Neural progenitor cell (in vitro differentiated cells): ENCODE measurements at regions not wholly inside any gene's neighbourhood (a gene's known extent, or its start where the extent isn't known, plus 50 kb on each side); places are given as distances from the start of the nearest gene placed in this dataset.

Experiments used
- DNase-seq: peaks from one replicate; pipeline ENCODE4 v3.0.0-alpha.2; 2016; ENCODE audit warnings: low spot score
- H2AFZ ChIP-seq: fragments of 200-600 bp; sonication (generic); replicated peaks from 2 replicates; pipeline ENCODE4 v1.6.1; 2016; ENCODE audit warnings: antibody characterized with exemption
- H3F3A ChIP-seq: fragments of 200-600 bp; sonication (generic); 2 replicates; pipeline ENCODE4 v1.6.1; 2016; ENCODE audit warnings: antibody characterized with exemption, low read depth
- H3K27ac ChIP-seq: fragments of 200-600 bp; sonication (generic); 2 replicates; pipeline ENCODE4 v1.5.1; 2016; ENCODE audit warnings: mild to moderate bottlenecking
- H3K27me3 ChIP-seq: fragments of 200-600 bp; sonication (generic); 2 replicates; pipeline ENCODE4 v1.6.1; 2016; ENCODE audit warnings: mild to moderate bottlenecking, moderate library complexity
- H3K36me3 ChIP-seq: fragments of 200-600 bp; sonication (generic); 2 replicates; pipeline ENCODE4 v1.5.1; 2016
- H3K4me1 ChIP-seq: fragments of 200-600 bp; sonication (generic); 2 replicates; pipeline ENCODE4 v1.6.1; 2016; ENCODE audit warnings: mixed run types
- H3K4me2 ChIP-seq: fragments of 200-600 bp; sonication (generic); 2 replicates; pipeline ENCODE4 v1.6.1; 2016
- H3K4me3 ChIP-seq: fragments of 200-600 bp; sonication (generic); 2 replicates; pipeline ENCODE4 v1.5.1; 2016
- H3K79me2 ChIP-seq: fragments of 200-600 bp; sonication (generic); 2 replicates; pipeline ENCODE4 v1.6.1; 2016; ENCODE audit warnings: low read depth
- H3K9ac ChIP-seq: fragments of 200-600 bp; sonication (generic); 2 replicates; pipeline ENCODE4 v1.6.1; 2016
- H3K9me3 ChIP-seq: fragments of 200-600 bp; sonication (generic); 2 replicates; pipeline ENCODE4 v1.5.1; 2016; ENCODE audit warnings: low read depth
- H4K20me1 ChIP-seq: fragments of 200-600 bp; sonication (generic); 2 replicates; pipeline ENCODE4 v1.6.1; 2016; ENCODE audit warnings: low read depth
- H3K27ac Mint-ChIP-seq: 3 replicates; pipeline ENCODE4 v1.8.0; 2021; ENCODE audit warnings: mixed read lengths
- H3K27me3 Mint-ChIP-seq: 2 replicates; pipeline ENCODE4 v1.8.0; 2022; ENCODE audit warnings: low read depth, mild to moderate bottlenecking, inconsistent platforms, moderate library complexity, mixed read lengths; ENCODE audit not compliant: insufficient read depth
- H3K36me3 Mint-ChIP-seq: 3 replicates; pipeline ENCODE4 v1.8.0; 2021; ENCODE audit warnings: mixed read lengths
- H3K4me1 Mint-ChIP-seq: 3 replicates; pipeline ENCODE4 v1.8.0; 2021; ENCODE audit warnings: mixed read lengths
- H3K4me3 Mint-ChIP-seq: 3 replicates; pipeline ENCODE4 v1.8.0; 2021; ENCODE audit warnings: mild to moderate bottlenecking, moderate library complexity, mixed read lengths
- H3K9me3 Mint-ChIP-seq: 3 replicates; pipeline ENCODE4 v1.8.0; 2020; ENCODE audit warnings: mixed read lengths
- CTCF ChIP-seq: fragments of 200-600 bp; sonication (generic); IDR thresholded peaks from 2 replicates; pipeline ENCODE4 v1.5.1; 2017; ENCODE audit warnings: antibody characterized with exemption, mild to moderate bottlenecking
- EZH2 ChIP-seq: fragments of 200-600 bp; sonication (generic); IDR thresholded peaks from 2 replicates; pipeline ENCODE4 v1.6.1; 2017; ENCODE audit warnings: antibody characterized with exemption, mild to moderate bottlenecking, moderate library complexity
- EZH2phosphoT487 ChIP-seq: fragments of 200-600 bp; sonication (generic); IDR thresholded peaks from 2 replicates; pipeline ENCODE4 v1.6.1; 2017; ENCODE audit warnings: antibody characterized with exemption

GRCh38 chr4:18578307-18578706 lies 556.8 kb upstream of the LCORL start:
- peak overlapping the region; percentile 54 for H3K4me2 ChIP-seq
- no peak overlapping the region for H3K4me3 ChIP-seq
- peaks cover 7% of the 10 kb centered on the region for H3F3A ChIP-seq
- H3K4me1 ChIP-seq = peaks cover 17% of the 10 kb centered on the region
- no peaks in the 10 kb centered on the region for H3K36me3 ChIP-seq
- H3K79me2 ChIP-seq = no peaks in the 10 kb centered on the region
- DNase-seq = no peak
- H3K27me3 Mint-ChIP-seq = no peaks in the 10 kb centered on the region
- H3K9ac ChIP-seq = no peak overlapping the region
- H3K4me1 Mint-ChIP-seq = peaks cover 15% of the 10 kb centered on the region
- no peaks in the 10 kb centered on the region for H3K9me3 Mint-ChIP-seq
- H3K27ac ChIP-seq = peak overlapping the region; percentile 46
- H3K9me3 ChIP-seq = no peaks in the 10 kb centered on the region
- H2AFZ ChIP-seq = peak overlapping the region; percentile 82
- H3K36me3 Mint-ChIP-seq = no peaks in the 10 kb centered on the region
- H3K27ac Mint-ChIP-seq = no peak overlapping the region
- H3K4me3 Mint-ChIP-seq = no peak overlapping the region
- TF ChIP-seq EZH2phosphoT487 = no peak
- no peak for TF ChIP-seq EZH2
- no peak for TF ChIP-seq CTCF
- no peaks in the 10 kb centered on the region for H4K20me1 ChIP-seq
- no peaks in the 10 kb centered on the region for H3K27me3 ChIP-seq

DNA sequence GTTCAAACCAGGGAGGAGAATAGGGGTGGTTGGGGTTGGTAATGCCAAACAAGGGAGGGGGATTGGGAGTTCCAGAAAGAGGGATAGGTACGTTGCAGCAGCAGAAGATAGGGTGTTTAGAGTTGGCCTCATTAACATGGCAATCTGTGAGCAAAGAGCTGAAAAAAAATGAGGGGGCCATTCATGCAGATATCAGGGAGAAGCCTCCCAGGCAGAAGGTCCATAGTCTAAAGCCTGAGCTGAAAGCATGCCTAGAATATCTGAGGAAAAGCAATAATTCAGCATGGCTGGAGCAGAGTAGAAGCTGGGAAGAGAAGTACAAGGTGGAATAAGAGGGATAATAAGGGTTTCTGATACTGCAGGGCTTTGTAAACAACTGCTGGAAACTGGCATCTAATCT lies 550.9 kb upstream of the LCORL start:
- Mint-ChIP-seq H3K36me3 (no peaks in the 10 kb centered on the region), H3K27ac (no peak overlapping the region), H3K27me3 (no peaks in the 10 kb centered on the region), H3K9me3 (no peaks in the 10 kb centered on the region), H3K4me1 (peaks cover 6% of the 10 kb centered on the region), H3K4me3 (no peak overlapping the region)
- H3K36me3 ChIP-seq = no peaks in the 10 kb centered on the region
- H3K9me3 ChIP-seq = no peaks in the 10 kb centered on the region
- no peaks in the 10 kb centered on the region for H4K20me1 ChIP-seq
- no peak for TF ChIP-seq CTCF
- TF ChIP-seq EZH2phosphoT487 = no peak
- no peak for TF ChIP-seq EZH2
- no peak overlapping the region for H2AFZ ChIP-seq
- no peak overlapping the region for H3K4me2 ChIP-seq
- H3K79me2 ChIP-seq = no peaks in the 10 kb centered on the region
- H3K9ac ChIP-seq = no peak overlapping the region
- peaks cover 11% of the 10 kb centered on the region for H3K4me1 ChIP-seq
- H3K27ac ChIP-seq = no peak overlapping the region
- DNase-seq = no peak
- no peaks in the 10 kb centered on the region for H3K27me3 ChIP-seq
- no peaks in the 10 kb centered on the region for H3F3A ChIP-seq
- H3K4me3 ChIP-seq = no peak overlapping the region

GRCh38 chr4:18571301-18571761 lies 549.8 kb upstream of the LCORL start:
- H3K4me1 ChIP-seq = peaks cover 10% of the 10 kb centered on the region
- no peaks in the 10 kb centered on the region for H4K20me1 ChIP-seq
- no peak for DNase-seq
- no peaks in the 10 kb centered on the region for H3K79me2 ChIP-seq
- no peaks in the 10 kb centered on the region for H3K9me3 ChIP-seq
- H3K9me3 Mint-ChIP-seq = no peaks in the 10 kb centered on the region
- no peaks in the 10 kb centered on the region for H3K27me3 ChIP-seq
- peaks cover 6% of the 10 kb centered on the region for H3K4me1 Mint-ChIP-seq
- H3F3A ChIP-seq = no peaks in the 10 kb centered on the region
- no peak overlapping the region for H3K4me2 ChIP-seq
- H3K27me3 Mint-ChIP-seq = no peaks in the 10 kb centered on the region
- no peaks in the 10 kb centered on the region for H3K36me3 Mint-ChIP-seq
- TF ChIP-seq EZH2phosphoT487 (no peak), CTCF (no peak), EZH2 (no peak)
- no peak overlapping the region for H2AFZ ChIP-seq
- H3K27ac ChIP-seq = no peak overlapping the region
- H3K4me3 ChIP-seq = no peak overlapping the region
- H3K36me3 ChIP-seq = no peaks in the 10 kb centered on the region
- no peak overlapping the region for H3K9ac ChIP-seq
- H3K4me3 Mint-ChIP-seq = no peak overlapping the region
- H3K27ac Mint-ChIP-seq = no peak overlapping the region
